Pancreas (tissue), 10 donors: ENCODE measurements at regions not wholly inside any gene's neighbourhood (a gene's known extent, or its start where the extent isn't known, plus 50 kb on each side); places are given as distances from the start of the nearest gene placed in this dataset.
"Not testable (repeated sequence)": the region's sequence is repeated elsewhere in the genome, so short reads cannot be mapped to it uniquely, and the experiment has no call there.

ENCODE experiments used
- ATAC-seq, 4 donors: fragments of 200-7000 bp; cut with Tn5 transposase; one replicate each; pipeline versions ENCODE4 v1.8.0 to v1.9.1; 2020; ENCODE audit warnings: mild to moderate bottlenecking in 4 of 4, moderate library complexity in 4 of 4
- DNase-seq, 6 donors: peaks; one replicate each; pipeline ENCODE4 v3.0.0-alpha.2; 2020
- FAIRE-seq: peaks from 2 replicates; lab custom pipeline; 2012; peaks lifted over from hg19 to GRCh38; lab: Jason Lieb, UNC
- H3K27ac ChIP-seq, 4 donors: fragments of 200-600 bp; sonication (generic); 1 replicate in 3 of 4; 2 replicates in 1 of 4; pipeline versions ENCODE4 v1.5.0 to v1.8.0; 2020
- H3K27me3 ChIP-seq, 4 donors: fragments of 200-600 bp; one replicate each; pipeline ENCODE4 v1.8.0; 2021
- H3K36me3 ChIP-seq, 3 donors: fragments of 200-600 bp; sonication (generic) in 1 of 3; one replicate each; pipeline versions ENCODE4 v1.5.0 to v1.8.0; 2020 to 2021
- H3K4me1 ChIP-seq, 3 donors: fragments of 200-600 bp; one replicate each; pipeline ENCODE4 v1.8.0; 2021
- H3K4me3 ChIP-seq, 4 donors: fragments of 200-600 bp; sonication (generic) in 2 of 4; one replicate each; pipeline versions ENCODE4 v1.5.0 to v1.8.0; 2020 to 2021
- H3K9me3 ChIP-seq, 4 donors: fragments of 200-600 bp; one replicate each; pipeline ENCODE4 v1.8.0; 2021
- CTCF ChIP-seq, 4 donors: fragments of 200-600 bp; sonication (generic) in 3 of 4; IDR thresholded peaks; one replicate each; pipeline versions ENCODE4 v1.5.0 to v1.8.0; 2021; ENCODE audit warnings: antibody characterized with exemption in 4 of 4
- WGBS, 2 donors: extraction: QIAGEN DNeasy Blood & Tissue Kit; methylation state at CpG; one replicate each; pipeline ENCODE4 v1.1.7; 2013; 5-methylcytosine and 5-hydroxymethylcytosine counted together
- intact Hi-C, 3 donors: fragments of 100-400 bp; cut with DNase I; formaldehyde crosslinking; loops; one replicate each; pipeline versions ENCODE4 v1.11.1 to v1.14.2; 2022
- donor health status: healthy with polysubstance abuse.
- donor health status: DM: no; HTN: no; CAD: no; lungs with moderate emphysema.
- donor health status: DM: no; HTN: no; CAD: no.
- donor health status: control.
- donor health status: control.
- donor health status: Bipolar disorder and iron deficiency.
- donor health status: DM: yes; HTN: yes; CAD: no.
- donor health status: DM: no; HTN: no; CAD: no.
- donor health status: DM: no; HTN: no; CAD: no.
- donor health status: DM: yes; HTN: yes; CAD: no.

- Histone ChIP-seq H3K4me3 (no peak overlapping the region), H3K9me3 (no peaks in the 10 kb centered on the region), H3K36me3 (no peaks in the 10 kb centered on the region), H3K27ac (no peak overlapping the region), H3K27me3 (no peaks in the 10 kb centered on the region), H3K4me1 (no peaks in the 10 kb centered on the region)
- 45 to 60% methylated on average over 11 of the region's 11 CpGs for WGBS, 2 donors
- FAIRE-seq (no peak), DNase-seq (peak in 1 of 6 donors; percentile 44), ATAC-seq (no peak)
- TF ChIP-seq CTCF (IDR thresholded peaks at IDR 0.05) = no peak
- intact Hi-C loops = no loop called here
These were observed 344.5 kb upstream of the SFSWAP start for GRCh38 chr12:131366261-131366871.

GRCh38 chr12:131367067-131367982 lies 343.6 kb upstream of the SFSWAP start:
- intact Hi-C loops, FAIRE-seq, ATAC-seq, H3K36me3 ChIP-seq, H3K9me3 ChIP-seq, H3K4me3 ChIP-seq, H3K4me1 ChIP-seq, H3K27me3 ChIP-seq, H3K27ac ChIP-seq: not testable (repeated sequence)
- WGBS, 2 donors = 76 to 82% methylated on average over 16 to 27 of the region's 27 CpGs
- peak in 1 of 6 donors; percentile 67 for DNase-seq

GRCh38 chr12:131367983-131368667 lies 342.8 kb upstream of the SFSWAP start:
- ATAC-seq (no peak), FAIRE-seq (no peak), DNase-seq (no peak)
- intact Hi-C loops = no loop called here
- 64 to 82% methylated on average over 12 of the region's 12 CpGs for WGBS, 2 donors
- Histone ChIP-seq H3K27ac (no peak overlapping the region), H3K36me3 (no peaks in the 10 kb centered on the region), H3K9me3 (no peaks in the 10 kb centered on the region), H3K4me1 (no peaks in the 10 kb centered on the region), H3K4me3 (no peak overlapping the region), H3K27me3 (no peaks in the 10 kb centered on the region)
- TF ChIP-seq CTCF (IDR thresholded peaks at IDR 0.05) = no peak

DNA sequence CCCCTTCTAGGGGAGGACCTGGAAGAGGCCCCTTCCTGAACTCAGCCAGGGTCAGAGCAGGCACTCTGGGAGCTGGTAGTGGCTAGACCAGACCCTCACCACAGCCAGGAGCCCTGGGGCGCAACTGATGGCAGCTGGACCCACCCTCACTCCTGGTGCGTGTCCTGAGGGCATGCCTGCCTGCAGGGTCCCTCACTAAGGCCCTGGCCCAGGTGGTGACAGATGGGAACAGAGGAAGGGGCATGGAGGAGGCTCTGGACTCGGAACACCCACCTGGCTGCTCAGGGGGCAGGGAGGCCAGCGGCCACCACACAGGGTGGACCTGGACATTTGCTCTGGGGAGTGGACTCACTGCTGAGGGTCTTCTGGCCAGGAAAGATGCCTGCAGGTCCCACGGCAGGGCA lies 342.2 kb upstream of the SFSWAP start:
- Histone ChIP-seq H3K4me3 (no peak overlapping the region), H3K27ac (no peak overlapping the region), H3K36me3 (no peaks in the 10 kb centered on the region), H3K4me1 (no peaks in the 10 kb centered on the region), H3K27me3 (no peaks in the 10 kb centered on the region), H3K9me3 (no peaks in the 10 kb centered on the region)
- DNase-seq (peak in 1 of 6 donors; percentile 49), ATAC-seq (no peak), FAIRE-seq (no peak)
- WGBS, 2 donors = 70 to 77% methylated on average over 5 of the region's 5 CpGs
- TF ChIP-seq CTCF (IDR thresholded peaks at IDR 0.05) = no peak
- intact Hi-C loops = no loop called here

- Histone ChIP-seq H3K27me3 (no peaks in the 10 kb centered on the region), H3K36me3 (no peaks in the 10 kb centered on the region), H3K4me1 (no peaks in the 10 kb centered on the region), H3K27ac (no peak overlapping the region), H3K9me3 (no peaks in the 10 kb centered on the region), H3K4me3 (no peak overlapping the region)
- no peak for ATAC-seq
- intact Hi-C loops = no loop called here
- DNase-seq = no peak
- no peak for TF ChIP-seq CTCF (IDR thresholded peaks at IDR 0.05)
- no peak for FAIRE-seq
- WGBS, 2 donors = 68 to 79% methylated on average over 18 of the region's 18 CpGs
These were observed 341.6 kb upstream of the SFSWAP start for GRCh38 chr12:131369094-131369845.
